DND-41 (cell line): ENCODE measurements at regions not wholly inside any gene's neighbourhood (a gene's known extent, or its start where the extent isn't known, plus 50 kb on each side); places are given as distances from the start of the nearest gene placed in this dataset.
"Not testable (repeated sequence)": the region's sequence is repeated elsewhere in the genome, so short reads cannot be mapped to it uniquely, and the experiment has no call there.

ENCODE experiments used
- ATAC-seq: fragments of 200-7000 bp; cut with Tn5 transposase; 3 replicates; pipeline ENCODE4 v1.9.1; 2021; ENCODE audit warnings: low read depth; ENCODE audit not compliant: insufficient read depth
- DNase-seq: peaks from one replicate; pipeline ENCODE4 v3.0.0-alpha.2; 2020
- H2AFZ ChIP-seq: 2 replicates; pipeline ENCODE4 v1.6.0; 2012; ENCODE audit warnings: low read depth, low read length
- H3K27ac ChIP-seq: 2 replicates; pipeline ENCODE4 v1.5.1; 2012; ENCODE audit warnings: low read length, inconsistent platforms
- H3K27me3 ChIP-seq: fragments of 200-600 bp; sonication (generic); 2 replicates; pipeline ENCODE4 v1.6.0; 2012; ENCODE audit warnings: low read length, mild to moderate bottlenecking, inconsistent platforms; ENCODE audit not compliant: insufficient read depth, poor library complexity
- H3K36me3 ChIP-seq: 2 replicates; pipeline ENCODE4 v1.5.1; 2012; ENCODE audit warnings: low read length, inconsistent platforms; ENCODE audit not compliant: insufficient read depth
- H3K4me1 ChIP-seq: 2 replicates; pipeline ENCODE4 v1.5.1; 2012; ENCODE audit warnings: mild to moderate bottlenecking, low read length; ENCODE audit not compliant: insufficient read depth
- H3K4me2 ChIP-seq: 2 replicates; pipeline ENCODE4 v1.6.0; 2012; ENCODE audit warnings: mild to moderate bottlenecking, moderate library complexity, low read length, inconsistent platforms; ENCODE audit not compliant: insufficient read depth
- H3K4me3 ChIP-seq, 2 experiments: fragments of 200-600 bp in 1 of 2; shearing (Covaris generic) in 1 of 2; 2 replicates each; pipeline ENCODE4 v1.5.1; 2012 to 2016; ENCODE audit warnings: inconsistent platforms in 2 of 2, low read length in 2 of 2, mild to moderate bottlenecking in 2 of 2, low read depth in 1 of 2, moderate library complexity in 1 of 2
- H3K79me2 ChIP-seq: 2 replicates; pipeline ENCODE4 v1.6.0; 2012; ENCODE audit warnings: low read length, inconsistent platforms; ENCODE audit not compliant: insufficient read depth
- H3K9ac ChIP-seq: 2 replicates; pipeline ENCODE4 v1.6.0; 2012; ENCODE audit warnings: low read depth, mild to moderate bottlenecking, inconsistent platforms, low read length, moderate library complexity
- H3K9me3 ChIP-seq: 2 replicates; pipeline ENCODE4 v1.5.1; 2012; ENCODE audit warnings: low read length, moderate library complexity, mild to moderate bottlenecking, inconsistent platforms; ENCODE audit not compliant: insufficient read depth, severe bottlenecking
- H4K20me1 ChIP-seq: 2 replicates; pipeline ENCODE4 v1.6.0; 2012; ENCODE audit warnings: low read length; ENCODE audit not compliant: insufficient read depth
- CTCF ChIP-seq: IDR thresholded peaks from 2 replicates; pipeline ENCODE4 v1.5.1; 2012; ENCODE audit warnings: borderline replicate concordance, low read length, moderate library complexity, mild to moderate bottlenecking; ENCODE audit not compliant: poor library complexity, severe bottlenecking; ENCODE audit errors: extremely low read depth
- EZH2 ChIP-seq: IDR thresholded peaks from 3 replicates; pipeline ENCODE4 v1.6.1; 2012; ENCODE audit warnings: borderline replicate concordance, low read depth, mild to moderate bottlenecking, moderate library complexity, low read length, inconsistent platforms; ENCODE audit not compliant: severe bottlenecking

- TF ChIP-seq EZH2 (no peak), CTCF (no peak)
- Histone ChIP-seq H3K9ac (no peak overlapping the region), H4K20me1 (no peaks in the 10 kb centered on the region), H3K27ac (no peak overlapping the region), H3K36me3 (no peaks in the 10 kb centered on the region), H3K27me3 (no peaks in the 10 kb centered on the region), H3K4me2 (no peak overlapping the region), H3K4me1 (no peaks in the 10 kb centered on the region), H2AFZ (no peak overlapping the region), H3K79me2 (no peaks in the 10 kb centered on the region), H3K4me3 (no peak overlapping the region), H3K9me3 (no peaks in the 10 kb centered on the region)
- DNase-seq (no peak), ATAC-seq (no peak)
These were observed 555.4 kb upstream of the VRK2 start for GRCh38 chr2:57491213-57491612.

GRCh38 chr2:57493966-57494365, 552.6 kb upstream of the VRK2 start:
- H3K9me3 ChIP-seq, DNase-seq, H3K27me3 ChIP-seq, ATAC-seq, H3K4me1 ChIP-seq, H3K4me3 ChIP-seq, H4K20me1 ChIP-seq, H3K36me3 ChIP-seq, H2AFZ ChIP-seq, H3K9ac ChIP-seq, H3K79me2 ChIP-seq, H3K27ac ChIP-seq, H3K4me2 ChIP-seq: not testable (repeated sequence)

DNA sequence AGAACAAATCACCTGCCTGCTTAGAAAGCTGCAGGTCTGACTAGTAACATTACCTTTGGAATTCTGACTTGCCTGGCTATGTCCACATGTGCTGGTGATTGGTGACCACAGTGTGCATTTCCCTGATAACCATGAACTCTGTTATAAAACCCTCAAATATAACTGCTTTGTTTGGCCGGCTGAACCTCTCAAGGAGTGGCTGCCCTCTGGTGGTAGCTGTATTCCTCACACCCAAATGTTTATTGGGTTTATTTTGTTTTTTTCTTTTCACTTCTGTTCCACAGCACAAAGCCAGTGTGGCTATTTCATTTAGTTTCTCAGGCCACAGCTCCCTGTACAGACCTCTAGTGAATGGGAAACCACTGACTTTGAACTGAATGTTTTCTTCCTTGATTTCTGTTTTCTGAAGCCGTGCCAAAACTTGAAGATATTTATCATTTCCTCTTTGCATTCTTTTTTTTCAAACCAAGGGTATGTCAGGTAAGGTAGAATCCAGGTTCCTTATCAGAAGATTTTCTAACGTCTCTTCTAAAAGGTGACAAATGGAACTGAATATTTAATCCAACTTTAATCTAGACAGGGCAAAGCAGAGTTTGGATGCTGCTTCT, 549.0 kb upstream of the VRK2 start:
- H3K4me3 ChIP-seq = no peak overlapping the region
- H2AFZ ChIP-seq = no peak overlapping the region
- no peaks in the 10 kb centered on the region for H3K79me2 ChIP-seq
- ATAC-seq (peak; percentile 68; the same call in 2 of the 3 replicates), DNase-seq (peak; percentile 38)
- no peak overlapping the region for H3K4me2 ChIP-seq
- H3K9ac ChIP-seq = no peak overlapping the region
- TF ChIP-seq EZH2 (no peak), CTCF (peak; percentile 78)
- H3K27me3 ChIP-seq = no peaks in the 10 kb centered on the region
- no peaks in the 10 kb centered on the region for H3K9me3 ChIP-seq
- H3K36me3 ChIP-seq = no peaks in the 10 kb centered on the region
- H3K27ac ChIP-seq = no peak overlapping the region
- H4K20me1 ChIP-seq = no peaks in the 10 kb centered on the region
- H3K4me1 ChIP-seq = no peaks in the 10 kb centered on the region

GRCh38 chr2:57504787-57505186, 541.8 kb upstream of the VRK2 start:
- H3K27me3 ChIP-seq = no peaks in the 10 kb centered on the region
- TF ChIP-seq CTCF (no peak), EZH2 (no peak)
- H3K36me3 ChIP-seq = no peaks in the 10 kb centered on the region
- ATAC-seq (no peak), DNase-seq (no peak)
- no peaks in the 10 kb centered on the region for H4K20me1 ChIP-seq
- no peaks in the 10 kb centered on the region for H3K9me3 ChIP-seq
- no peak overlapping the region for H3K9ac ChIP-seq
- H3K4me2 ChIP-seq = no peak overlapping the region
- H3K79me2 ChIP-seq = no peaks in the 10 kb centered on the region
- no peak overlapping the region for H2AFZ ChIP-seq
- no peak overlapping the region for H3K4me3 ChIP-seq
- no peaks in the 10 kb centered on the region for H3K4me1 ChIP-seq
- no peak overlapping the region for H3K27ac ChIP-seq
